Fibroblast of gingiva (primary cell): ENCODE measurements at regions not wholly inside any gene's neighbourhood (a gene's known extent, or its start where the extent isn't known, plus 50 kb on each side); places are given as distances from the start of the nearest gene placed in this dataset.
"Not testable (repeated sequence)": the region's sequence is repeated elsewhere in the genome, so short reads cannot be mapped to it uniquely, and the experiment has no call there.

Experiments
- DNase-seq: peaks from one replicate; pipeline ENCODE4 v3.0.0-alpha.2; 2011; ENCODE audit warnings: low read depth

DNA sequence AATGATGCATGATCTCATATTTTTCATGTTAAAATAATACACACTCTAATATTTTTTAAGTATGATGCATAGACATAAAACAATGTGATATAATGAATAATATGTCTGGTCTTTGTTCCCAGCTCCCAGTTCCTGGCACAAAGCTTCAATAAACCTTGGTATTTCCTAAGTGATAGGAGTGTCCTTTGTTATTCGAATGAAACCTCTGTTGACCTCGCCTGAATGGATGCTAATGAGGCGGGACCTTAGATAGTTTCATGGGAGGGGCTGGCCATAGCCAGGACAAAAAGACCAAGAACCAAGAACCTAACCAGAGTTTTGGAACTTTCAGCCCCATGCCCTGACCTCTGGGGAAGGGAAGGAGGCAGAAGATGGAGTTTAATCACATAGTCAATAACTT, 257.7 kb upstream of the COPS8 start:
- DNase-seq = no peak

- DNase-seq = no peak
Observed at GRCh38 chr2:236828820-236829219, 256.9 kb upstream of the COPS8 start.

DNA sequence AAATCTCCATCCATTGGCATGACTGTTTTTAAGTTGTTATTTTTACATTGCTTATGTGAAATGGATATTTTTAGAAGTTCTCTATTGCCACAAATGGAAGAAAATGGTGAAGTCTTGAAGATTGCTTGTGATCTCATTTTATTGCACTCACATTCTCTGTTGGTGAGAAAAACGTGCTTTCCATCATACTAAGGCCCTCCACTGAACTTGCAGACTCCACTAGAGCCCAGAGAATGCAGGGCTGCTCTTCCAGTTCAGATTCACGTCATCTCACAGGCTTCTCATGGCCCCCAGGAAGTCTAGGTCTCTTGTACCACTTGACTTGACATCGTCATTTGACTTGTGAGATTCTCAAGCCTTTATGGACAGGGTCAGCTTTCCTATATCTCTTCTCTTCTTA, 254.8 kb upstream of the COPS8 start:
- DNase-seq = no peak

DNA sequence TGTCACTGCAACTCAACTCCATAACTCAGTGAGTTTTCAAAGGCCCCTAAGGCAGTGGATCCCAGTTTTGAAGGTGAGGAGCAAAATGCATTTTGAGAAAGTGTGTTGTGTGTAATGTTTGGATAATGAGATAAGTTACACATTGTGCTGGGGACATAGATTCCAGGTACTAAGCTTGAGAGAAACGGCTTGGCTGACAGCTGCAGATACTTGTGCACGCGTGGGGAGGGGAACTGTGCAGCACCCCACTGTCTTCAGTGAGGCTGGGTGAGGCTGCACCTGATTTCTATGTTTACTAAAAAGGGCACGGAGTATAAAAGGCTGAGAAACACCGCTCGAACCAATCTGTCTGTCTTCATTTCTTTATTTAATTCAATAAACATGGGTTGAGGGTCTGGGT, 254.0 kb upstream of the COPS8 start:
- no peak for DNase-seq

GRCh38 chr2:236833501-236834073, 252.1 kb upstream of the COPS8 start:
- DNase-seq = no peak

DNA sequence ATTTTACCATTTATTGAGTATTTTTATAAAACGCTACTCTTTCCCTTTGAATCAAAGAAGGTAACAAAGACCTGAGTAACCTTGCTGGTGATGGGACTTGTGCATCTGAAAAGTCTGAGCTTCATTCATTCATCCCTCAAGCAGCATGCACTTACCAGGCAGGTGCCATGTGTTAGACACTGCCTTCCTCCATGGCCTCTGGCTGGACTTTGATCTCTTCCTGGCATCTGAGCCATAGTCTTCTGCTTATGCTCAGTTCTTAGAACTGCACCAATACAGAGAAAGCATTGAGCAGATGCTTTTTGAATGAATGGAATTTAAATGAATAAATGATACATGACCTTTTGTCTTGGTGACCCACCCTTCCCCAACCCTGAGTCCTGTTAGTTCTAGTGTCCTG, 251.4 kb upstream of the COPS8 start:
- DNase-seq = no peak

- DNase-seq = no peak
Observed at GRCh38 chr2:236835307-236836024, 250.2 kb upstream of the COPS8 start.

DNA sequence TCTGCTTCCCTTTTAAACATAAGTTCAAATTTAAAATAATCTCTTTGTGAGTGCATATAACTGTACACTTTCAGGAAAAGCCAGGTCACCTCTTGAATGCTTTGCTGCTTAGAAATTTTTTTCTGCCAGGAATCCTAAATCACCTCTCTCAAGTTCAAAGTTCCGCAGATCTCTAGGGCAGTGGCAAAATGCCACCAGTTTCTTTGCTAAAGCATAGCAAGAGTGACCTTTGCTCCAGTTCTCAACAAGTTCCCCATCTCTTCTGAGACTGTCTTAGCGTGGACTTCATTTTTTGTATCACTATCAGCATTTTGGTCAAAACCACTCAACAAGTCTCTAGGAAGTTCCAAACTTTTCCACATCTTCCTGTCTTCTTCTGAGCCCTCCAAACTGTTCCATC, 249.7 kb upstream of the COPS8 start:
- DNase-seq = not testable (repeated sequence)

- no peak for DNase-seq
Observed at GRCh38 chr2:236840215-236840614, 245.5 kb upstream of the COPS8 start.

- no peak for DNase-seq
Observed at GRCh38 chr2:236840857-236841256, 244.8 kb upstream of the COPS8 start.

DNA sequence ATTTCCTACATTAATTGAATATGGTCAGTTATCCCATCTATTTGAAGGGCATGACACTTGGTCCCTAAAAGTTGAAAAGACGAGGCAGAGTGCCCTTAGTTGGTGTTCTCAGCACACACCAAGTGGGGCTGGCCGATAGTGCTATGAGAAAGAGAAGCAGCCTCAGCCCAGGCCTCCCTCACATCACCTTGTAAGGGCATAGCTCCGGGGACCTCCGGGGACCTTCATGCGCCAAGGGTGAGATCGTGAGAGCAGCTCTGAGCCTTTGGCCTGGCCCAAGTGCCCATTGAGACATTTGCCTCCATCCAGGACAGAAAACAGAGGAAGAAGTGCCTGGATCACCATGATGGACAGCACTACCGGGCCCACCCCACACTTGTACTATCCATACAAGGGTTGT, 244.3 kb upstream of the COPS8 start:
- DNase-seq = no peak

GRCh38 chr2:236843161-236843968, 242.3 kb upstream of the COPS8 start:
- no peak for DNase-seq

DNA sequence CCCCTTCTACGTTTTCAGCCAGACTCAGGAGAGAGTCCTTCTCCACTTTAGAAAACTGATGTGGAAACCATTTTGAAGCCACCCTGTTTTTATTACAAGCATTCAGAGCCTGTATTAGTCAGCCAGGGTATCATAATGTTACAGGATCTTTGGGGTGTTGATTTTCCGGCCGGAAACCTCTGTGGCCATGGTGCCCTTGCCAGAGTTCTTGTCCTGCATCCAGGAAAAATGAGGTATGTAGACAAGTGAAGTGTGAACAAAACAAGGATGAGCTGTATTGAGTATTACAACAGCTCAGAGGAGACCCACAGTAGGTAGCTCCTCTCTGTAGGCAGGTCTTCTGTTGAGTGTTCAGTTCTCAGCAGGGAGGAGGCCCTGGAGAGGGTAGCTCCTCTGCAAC, 241.0 kb upstream of the COPS8 start:
- DNase-seq = no peak

DNA sequence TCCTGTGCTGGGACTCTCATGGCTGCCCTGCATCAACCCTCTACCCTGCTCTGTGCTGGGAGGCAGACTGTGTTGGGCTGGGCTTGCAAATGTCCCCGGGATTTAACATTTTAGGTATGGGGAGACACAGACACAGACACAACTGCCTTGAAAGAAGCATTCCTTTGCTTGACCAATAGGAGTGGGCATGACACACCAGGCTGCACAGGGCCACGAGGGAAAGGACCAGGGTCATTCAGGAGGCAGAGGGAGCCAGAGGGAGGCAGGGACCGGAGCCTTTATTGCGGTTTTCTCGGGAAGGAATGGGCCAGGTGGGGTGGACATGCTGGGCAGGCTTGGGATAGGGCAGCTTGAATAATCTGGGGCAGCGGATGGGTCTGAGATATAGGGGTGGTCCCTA, 238.7 kb upstream of the COPS8 start:
- DNase-seq = no peak

DNA sequence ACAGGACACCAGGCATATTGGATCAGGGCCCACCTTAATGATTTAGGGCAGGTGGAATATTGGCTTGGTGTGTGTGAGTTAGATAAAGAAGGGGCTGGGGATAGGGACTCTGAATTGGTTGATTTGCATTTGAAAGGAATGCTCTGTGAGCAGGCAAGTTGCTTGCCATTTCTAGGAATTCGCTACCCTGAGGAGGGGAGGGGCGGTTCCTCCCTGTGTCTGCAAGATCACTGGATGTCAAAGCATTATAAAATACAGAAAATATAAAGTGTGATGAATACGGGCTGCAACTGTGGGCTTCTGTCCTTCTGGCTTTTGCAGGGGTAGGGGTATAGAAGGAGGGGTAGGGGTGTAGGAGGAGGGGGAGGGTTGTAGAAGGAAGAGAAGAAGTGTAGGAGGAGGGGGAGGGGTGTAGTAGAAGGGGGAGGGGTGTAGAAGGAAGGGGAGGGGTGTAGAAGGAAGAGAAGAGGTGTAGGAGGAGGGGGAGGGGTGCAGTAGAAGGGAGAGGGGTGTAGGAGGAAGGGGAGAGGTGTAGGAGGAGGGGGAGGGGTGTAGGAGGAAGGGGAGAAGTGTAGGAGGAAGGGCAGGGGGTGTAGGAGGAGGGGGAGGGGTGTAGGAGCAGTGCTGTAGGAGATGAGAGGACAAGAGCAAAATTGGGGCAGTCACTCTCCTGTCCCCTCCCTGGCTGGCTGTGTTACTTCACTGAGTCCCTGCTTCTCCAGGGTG, 238.0 kb upstream of the COPS8 start:
- no peak for DNase-seq

DNA sequence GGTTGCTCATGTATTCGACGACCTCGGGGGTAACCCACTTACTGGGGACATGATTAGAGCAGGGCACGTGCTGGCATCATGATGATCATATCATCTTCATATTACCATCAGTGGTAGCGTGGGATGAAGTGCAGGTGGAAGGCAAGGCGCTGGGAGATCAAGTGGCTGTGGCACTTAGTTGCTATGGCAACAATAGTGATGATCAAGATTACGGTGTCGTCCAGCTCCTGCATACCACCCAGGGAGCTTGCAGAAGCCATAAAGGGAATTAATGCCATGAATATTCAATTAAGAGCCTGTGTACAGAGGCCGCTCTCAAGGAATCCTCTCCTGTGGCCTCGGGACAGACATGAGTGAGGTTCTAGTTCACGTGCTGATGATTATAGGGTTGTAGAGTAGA, 237.2 kb upstream of the COPS8 start:
- DNase-seq = no peak

DNA sequence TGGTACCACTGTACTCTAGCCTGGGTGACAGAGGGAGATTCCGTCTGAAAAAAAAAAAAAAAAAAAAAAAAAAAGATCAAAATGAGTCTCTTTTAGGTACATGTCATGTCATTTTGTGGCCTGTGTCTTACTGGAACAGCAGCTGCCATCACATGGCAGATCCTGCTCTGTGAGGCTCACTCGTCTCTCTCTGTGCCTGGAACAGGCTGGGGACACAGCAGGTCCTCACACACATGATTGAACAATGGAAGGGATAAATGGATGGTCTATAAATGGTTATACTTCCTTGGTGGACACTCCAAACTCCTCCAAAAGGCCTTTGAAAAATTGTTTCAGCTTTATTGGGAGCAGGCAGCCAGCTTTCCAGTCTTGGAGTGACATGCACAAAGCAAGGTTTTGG, 236.2 kb upstream of the COPS8 start:
- DNase-seq = no peak

GRCh38 chr2:236849940-236850339, 235.7 kb upstream of the COPS8 start:
- no peak for DNase-seq

DNA sequence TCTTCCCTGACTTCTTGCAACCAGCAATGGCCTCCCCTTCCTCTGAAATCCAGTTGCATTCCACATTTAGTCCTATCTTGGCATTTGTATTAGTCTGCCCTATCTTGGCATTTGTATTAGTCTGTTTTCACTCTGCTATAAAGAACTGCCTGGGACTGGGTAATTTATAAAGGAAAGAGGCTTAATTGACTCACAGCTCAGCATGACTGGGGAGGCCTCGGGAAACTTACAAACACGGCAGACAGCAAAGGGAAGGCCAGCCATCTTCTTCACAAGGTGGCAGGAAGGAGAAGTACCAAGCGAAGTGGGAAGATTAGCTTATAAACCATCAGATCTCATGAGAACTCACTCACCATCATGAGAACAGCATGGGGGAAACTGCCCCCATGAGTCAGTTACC, 234.5 kb upstream of the COPS8 start:
- DNase-seq = no peak

- no peak for DNase-seq
Observed at GRCh38 chr2:236852100-236852976, 233.4 kb upstream of the COPS8 start.

GRCh38 chr2:236852977-236853374, 232.7 kb upstream of the COPS8 start:
- no peak for DNase-seq

DNA sequence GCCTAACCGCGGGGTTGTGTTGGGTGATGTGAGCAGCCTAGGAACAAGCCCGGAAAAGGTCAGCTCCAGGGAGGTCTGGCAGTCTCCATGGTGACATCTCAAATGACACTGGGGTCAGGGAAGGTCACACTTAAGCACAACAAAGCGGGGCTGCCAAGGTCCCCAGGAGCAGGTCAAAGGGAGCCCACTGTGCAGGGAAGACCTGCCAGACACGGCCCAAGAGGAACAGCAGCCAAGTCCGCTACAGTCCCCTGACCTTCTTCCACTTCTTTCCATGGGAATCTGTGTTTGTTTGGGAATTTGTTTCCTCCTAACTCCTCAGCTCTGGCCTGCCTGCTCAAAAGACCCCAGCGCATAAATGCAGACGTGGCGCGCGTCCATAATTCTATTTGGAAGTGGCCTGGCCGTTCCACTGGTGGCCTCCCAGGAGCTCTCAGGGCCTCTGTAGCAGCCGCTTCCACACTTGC, 232.1 kb upstream of the COPS8 start:
- DNase-seq = no peak
